ENCODE measurements at regions not wholly inside any gene's neighbourhood (a gene's known extent, or its start where the extent isn't known, plus 50 kb on each side); places are given as distances from the start of the nearest gene placed in this dataset.

- no peaks in the 10 kb centered on the region for H3K9me3 ChIP-seq (ENCODE audit: low read depth, low read length)
- H3K27ac ChIP-seq (ENCODE audit: low read depth, low read length): no peak overlapping the region
- DNase-seq (ENCODE audit: insufficient read length, low spot score, missing footprints): no peak
- H3K4me3 ChIP-seq (ENCODE audit: insufficient read depth, low read length): no peak overlapping the region
- H2AFZ ChIP-seq (ENCODE audit: low read length): no peak overlapping the region
- H3K36me3 ChIP-seq (ENCODE audit: insufficient read depth, low read length): no peaks in the 10 kb centered on the region
- H3K4me2 ChIP-seq (ENCODE audit: insufficient read depth, low read length): no peak overlapping the region
- H3K79me2 ChIP-seq (ENCODE audit: insufficient read depth, low read length): no peaks in the 10 kb centered on the region
- TF ChIP-seq CTCF (IDR thresholded peaks at IDR 0.05; ENCODE audit: extremely low read depth, low read depth, low read length): no peak
- H4K20me1 ChIP-seq (ENCODE audit: insufficient read depth, low read length): no peaks in the 10 kb centered on the region
- no peaks in the 10 kb centered on the region for H3K27me3 ChIP-seq (ENCODE audit: insufficient read depth, low read length)
- peaks cover 10% of the 10 kb centered on the region for H3K4me1 ChIP-seq (ENCODE audit: insufficient read depth, low read length)
These were observed 75.2 kb downstream of the ACTBL2 start for GRCh38 chr5:57407391-57407790.

DNA sequence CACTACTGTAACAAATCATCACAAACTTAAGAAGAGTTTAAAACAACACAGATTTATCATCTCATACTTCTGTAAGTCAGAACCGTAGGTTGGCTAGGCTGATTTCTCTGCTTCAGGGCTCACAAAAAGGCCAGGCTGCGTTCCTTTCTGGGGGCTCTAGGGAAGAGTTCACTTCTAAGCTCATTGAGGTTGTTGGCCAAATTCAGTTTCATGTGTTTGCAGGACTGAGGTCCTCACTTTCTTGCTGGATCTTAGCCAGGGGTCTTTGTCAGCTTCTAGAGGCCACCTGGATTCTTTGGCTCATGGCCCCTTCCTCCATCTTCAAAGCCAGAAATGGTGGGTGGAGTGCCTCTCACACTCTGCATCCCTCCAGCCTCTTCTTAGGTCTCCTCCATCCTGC lies 76.0 kb downstream of the ACTBL2 start:
- H3K4me1 ChIP-seq (ENCODE audit: insufficient read depth, low read length): peaks cover 4% of the 10 kb centered on the region
- no peaks in the 10 kb centered on the region for H3K27me3 ChIP-seq (ENCODE audit: insufficient read depth, low read length)
- no peaks in the 10 kb centered on the region for H3K9me3 ChIP-seq (ENCODE audit: low read depth, low read length)
- no peaks in the 10 kb centered on the region for H3K36me3 ChIP-seq (ENCODE audit: insufficient read depth, low read length)
- no peaks in the 10 kb centered on the region for H4K20me1 ChIP-seq (ENCODE audit: insufficient read depth, low read length)
- H3K79me2 ChIP-seq (ENCODE audit: insufficient read depth, low read length): no peaks in the 10 kb centered on the region
- no peak overlapping the region for H2AFZ ChIP-seq (ENCODE audit: low read length)
- no peak overlapping the region for H3K4me2 ChIP-seq (ENCODE audit: insufficient read depth, low read length)
- DNase-seq (ENCODE audit: insufficient read length, low spot score, missing footprints): no peak
- no peak overlapping the region for H3K4me3 ChIP-seq (ENCODE audit: insufficient read depth, low read length)
- no peak overlapping the region for H3K27ac ChIP-seq (ENCODE audit: low read depth, low read length)
- no peak for TF ChIP-seq CTCF (IDR thresholded peaks at IDR 0.05; ENCODE audit: extremely low read depth, low read depth, low read length)

- Histone ChIP-seq H3K79me2 (ENCODE audit: insufficient read depth, low read length) (no peaks in the 10 kb centered on the region), H3K9me3 (ENCODE audit: low read depth, low read length) (no peaks in the 10 kb centered on the region), H3K36me3 (ENCODE audit: insufficient read depth, low read length) (no peaks in the 10 kb centered on the region), H2AFZ (ENCODE audit: low read length) (no peak overlapping the region), H3K27me3 (ENCODE audit: insufficient read depth, low read length) (no peaks in the 10 kb centered on the region), H3K27ac (ENCODE audit: low read depth, low read length) (no peak overlapping the region), H4K20me1 (ENCODE audit: insufficient read depth, low read length) (no peaks in the 10 kb centered on the region), H3K4me3 (ENCODE audit: insufficient read depth, low read length) (no peak overlapping the region), H3K4me2 (ENCODE audit: insufficient read depth, low read length) (no peak overlapping the region), H3K4me1 (ENCODE audit: insufficient read depth, low read length) (peaks cover 4% of the 10 kb centered on the region)
- no peak for TF ChIP-seq CTCF (IDR thresholded peaks at IDR 0.05; ENCODE audit: extremely low read depth, low read depth, low read length)
- no peak for DNase-seq (ENCODE audit: insufficient read length, low spot score, missing footprints)
These were observed 76.6 kb downstream of the ACTBL2 start for GRCh38 chr5:57405984-57406383.

DNA sequence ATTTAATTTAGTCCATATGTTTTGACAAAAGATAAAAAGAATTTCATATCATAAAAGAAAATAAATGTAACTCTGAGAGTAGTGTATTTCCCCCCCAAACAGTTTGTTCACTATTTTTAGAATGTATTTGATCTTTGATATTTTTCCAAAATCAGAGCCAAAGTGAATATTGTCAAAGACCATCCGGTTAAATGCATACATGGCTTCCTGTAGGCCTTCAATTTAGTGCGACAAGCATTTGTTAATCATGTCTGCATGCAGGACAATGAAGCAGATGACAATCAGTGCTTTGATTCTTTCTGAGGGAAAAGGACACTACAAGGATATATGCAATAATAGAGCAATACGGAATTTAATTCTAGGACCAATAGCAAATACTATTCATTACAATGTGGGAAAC lies 79.8 kb downstream of the ACTBL2 start:
- H3K4me1 ChIP-seq (ENCODE audit: insufficient read depth, low read length): no peaks in the 10 kb centered on the region
- no peak overlapping the region for H2AFZ ChIP-seq (ENCODE audit: low read length)
- no peak overlapping the region for H3K4me3 ChIP-seq (ENCODE audit: insufficient read depth, low read length)
- no peaks in the 10 kb centered on the region for H3K27me3 ChIP-seq (ENCODE audit: insufficient read depth, low read length)
- H3K27ac ChIP-seq (ENCODE audit: low read depth, low read length): no peak overlapping the region
- TF ChIP-seq CTCF (IDR thresholded peaks at IDR 0.05; ENCODE audit: extremely low read depth, low read depth, low read length): no peak
- DNase-seq (ENCODE audit: insufficient read length, low spot score, missing footprints): no peak
- no peaks in the 10 kb centered on the region for H3K36me3 ChIP-seq (ENCODE audit: insufficient read depth, low read length)
- no peaks in the 10 kb centered on the region for H3K9me3 ChIP-seq (ENCODE audit: low read depth, low read length)
- no peaks in the 10 kb centered on the region for H4K20me1 ChIP-seq (ENCODE audit: insufficient read depth, low read length)
- no peaks in the 10 kb centered on the region for H3K79me2 ChIP-seq (ENCODE audit: insufficient read depth, low read length)
- H3K4me2 ChIP-seq (ENCODE audit: insufficient read depth, low read length): no peak overlapping the region

Measured in osteoblast (primary cell).